ELF-1 (cell line): ENCODE measurements at regions not wholly inside any gene's neighbourhood (a gene's known extent, or its start where the extent isn't known, plus 50 kb on each side); places are given as distances from the start of the nearest gene placed in this dataset.

Experiments used
- DNase-seq: peaks from one replicate; pipeline ENCODE4 v3.0.0-alpha.2; 2016; ENCODE audit warnings: low read depth, low spot score

GRCh38 chr11:114864896-114865295 is 186.6 kb downstream of the NXPE2 start:
- DNase-seq = no peak

DNA sequence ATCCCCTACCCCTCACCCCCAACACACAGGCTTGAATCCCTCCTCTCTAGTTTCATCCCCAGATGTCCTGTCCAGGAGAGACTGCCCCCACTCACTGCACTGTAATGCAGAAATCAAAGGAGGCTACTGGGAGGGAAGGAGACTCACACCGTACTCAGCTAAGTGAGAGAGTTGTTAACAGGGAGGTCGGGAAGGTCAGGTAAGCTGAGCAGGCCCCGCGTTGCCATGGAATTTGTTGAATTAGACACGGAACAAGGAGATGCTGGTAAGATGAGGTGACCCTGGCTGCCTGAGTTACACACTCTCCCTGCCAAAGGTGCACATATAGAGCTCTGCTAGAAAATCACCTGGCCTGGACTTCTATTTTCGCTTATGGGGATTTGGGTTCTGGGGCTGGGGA is 197.9 kb downstream of the NXPE2 start:
- no peak for DNase-seq

DNA sequence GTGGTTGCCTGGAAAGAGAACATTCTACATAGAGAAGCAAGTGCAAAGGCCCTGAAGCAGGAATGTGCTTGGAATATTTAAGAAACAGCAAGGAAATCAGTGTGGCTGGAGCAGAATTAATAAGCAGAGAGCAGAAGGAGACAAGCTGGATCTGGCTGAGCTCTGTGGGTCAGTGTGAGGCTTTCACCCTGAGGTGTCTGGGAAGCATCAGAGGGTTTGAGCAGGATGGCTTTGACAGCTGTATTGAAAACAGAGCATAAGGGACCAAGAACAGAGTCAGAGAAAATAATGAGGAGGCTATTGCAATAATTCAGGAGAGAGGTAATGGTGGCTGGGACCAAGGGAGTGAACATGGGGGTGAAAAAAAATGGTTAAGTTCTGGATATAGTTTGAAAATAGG is 199.6 kb downstream of the NXPE2 start:
- DNase-seq = no peak

GRCh38 chr11:114880442-114880841 is 202.1 kb downstream of the NXPE2 start:
- DNase-seq = no peak

GRCh38 chr11:114883472-114883871 is 205.1 kb downstream of the NXPE2 start:
- DNase-seq = no peak

- DNase-seq = no peak
Observed at GRCh38 chr11:114886644-114887265, 208.4 kb downstream of the NXPE2 start.

DNA sequence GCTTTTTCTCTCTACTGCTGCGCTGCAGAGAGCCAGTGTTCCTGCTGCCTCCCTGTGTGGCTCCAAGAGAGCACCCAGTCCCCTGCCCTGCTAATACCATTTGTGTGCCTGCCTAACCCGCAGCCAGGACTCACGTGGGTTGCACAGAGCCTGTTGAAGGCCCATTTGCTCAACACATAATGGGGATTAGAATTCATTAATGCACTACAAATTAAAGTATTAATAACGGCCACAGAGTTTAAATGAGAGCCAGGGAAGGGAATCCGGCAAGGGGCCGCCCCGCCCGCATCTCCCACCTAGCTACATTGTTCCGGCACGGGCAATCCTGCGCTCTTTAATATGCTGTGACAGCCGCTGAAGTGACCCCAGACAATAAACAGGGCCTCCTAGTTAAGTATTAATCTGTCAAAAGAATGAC is 211.3 kb downstream of the NXPE2 start:
- no peak for DNase-seq

DNA sequence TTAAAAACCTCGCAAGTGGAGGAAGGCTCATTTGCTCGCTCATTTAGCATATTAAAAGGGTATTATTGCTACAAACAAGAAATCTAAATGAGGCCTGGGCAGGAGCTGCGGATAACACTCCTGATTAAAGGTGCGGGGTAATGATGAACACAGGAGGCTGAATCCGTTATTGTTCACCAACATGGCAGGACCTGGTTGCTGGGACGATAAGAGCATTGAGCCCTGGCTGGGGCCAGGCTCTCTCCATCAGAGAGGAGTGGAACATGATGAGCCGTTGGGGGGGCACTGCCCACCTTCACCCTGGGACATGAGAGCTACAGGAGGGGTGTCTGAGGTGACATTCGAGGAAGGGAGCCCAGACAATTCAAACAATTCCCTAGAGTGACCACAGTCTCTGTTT is 211.7 kb downstream of the NXPE2 start:
- no peak for DNase-seq

GRCh38 chr11:114891911-114892310 is 213.6 kb downstream of the NXPE2 start:
- DNase-seq = no peak

DNA sequence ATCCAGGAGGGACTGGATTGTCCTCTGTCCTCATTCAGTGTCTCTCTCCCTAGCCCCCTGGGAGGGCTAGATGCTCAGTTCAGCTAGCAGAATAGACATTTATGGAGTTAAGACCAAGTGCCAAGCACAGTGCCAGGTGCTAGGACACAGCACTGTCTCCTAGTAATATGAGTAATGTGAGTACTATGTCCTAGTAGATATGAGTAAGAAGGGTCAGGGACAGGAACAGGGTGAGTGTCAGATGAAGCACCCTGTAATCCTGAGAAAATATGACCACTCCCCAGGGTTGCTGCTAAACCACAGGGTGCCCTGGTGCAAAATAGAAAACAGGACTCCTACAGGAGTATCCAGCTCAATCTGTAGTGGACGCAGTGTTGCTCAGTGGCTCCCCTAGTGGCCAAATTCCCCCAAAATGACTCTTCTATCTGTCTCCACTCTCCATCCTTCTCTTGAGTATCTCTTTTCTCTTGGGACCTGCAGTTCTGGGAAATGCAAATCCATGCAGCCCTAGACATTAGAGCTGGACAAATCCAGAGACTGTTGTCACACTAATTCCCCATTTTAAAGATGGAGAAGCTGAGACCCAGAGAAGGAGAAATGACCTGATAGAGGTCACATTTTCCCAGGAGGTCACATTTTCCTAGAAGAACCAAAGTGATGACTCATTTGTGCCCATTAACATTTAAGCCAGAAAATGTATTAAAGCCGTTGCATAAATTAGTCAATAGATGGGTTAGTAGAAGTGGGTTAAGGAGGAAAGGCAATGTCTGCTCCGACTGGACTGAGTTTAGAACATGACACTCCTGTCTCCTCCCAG is 214.3 kb downstream of the NXPE2 start:
- peak; percentile 36 for DNase-seq

DNA sequence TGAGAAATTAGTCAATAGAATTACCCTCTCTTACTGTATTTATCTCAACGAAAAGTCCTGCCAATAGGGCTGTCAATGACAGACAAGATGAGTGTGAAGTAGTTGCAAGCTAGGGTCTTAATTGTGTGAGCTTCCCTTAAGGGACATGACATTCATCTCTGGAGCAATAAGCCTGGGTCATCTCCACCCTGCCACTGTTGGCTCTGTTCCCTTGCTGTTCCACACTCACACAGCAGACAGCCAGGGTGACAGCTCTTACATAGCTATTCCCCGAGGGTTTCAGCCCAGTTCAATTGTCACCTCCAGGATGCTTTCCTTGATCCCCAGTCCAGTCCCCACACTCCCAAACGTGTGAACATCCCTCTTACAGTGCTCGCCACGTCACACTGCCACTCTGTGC is 215.0 kb downstream of the NXPE2 start:
- no peak for DNase-seq

- no peak for DNase-seq
Observed at GRCh38 chr11:114896594-114896993, 218.3 kb downstream of the NXPE2 start.

DNA sequence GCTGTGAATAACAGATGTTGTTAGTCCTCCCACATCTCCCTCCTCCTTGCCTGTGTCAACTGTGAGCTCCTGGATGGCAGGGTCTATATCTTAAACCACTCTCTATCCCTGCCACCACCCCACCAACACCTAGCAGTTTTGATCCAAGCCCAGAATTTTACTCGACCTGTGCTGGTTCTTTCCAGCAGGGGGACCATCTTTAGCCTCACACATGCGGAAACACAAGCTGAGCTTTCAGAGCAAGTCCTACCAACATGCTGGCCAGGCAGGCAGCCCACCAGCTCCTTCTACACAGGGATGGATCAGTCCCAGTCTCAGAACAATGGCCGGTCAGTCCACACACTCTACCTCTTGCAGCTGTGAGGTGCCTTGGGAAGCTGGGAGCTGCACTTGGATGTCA is 231.5 kb downstream of the NXPE2 start:
- DNase-seq = peak; percentile 32

GRCh38 chr11:114912826-114913225 is 234.5 kb downstream of the NXPE2 start:
- no peak for DNase-seq

- no peak for DNase-seq
Observed at GRCh38 chr11:114914231-114915005, 236.1 kb downstream of the NXPE2 start.

- DNase-seq = no peak
Observed at GRCh38 chr11:114915871-114916805, 237.8 kb downstream of the NXPE2 start.

GRCh38 chr11:114918286-114918685 is 240.0 kb downstream of the NXPE2 start:
- no peak for DNase-seq

GRCh38 chr11:114921697-114922096 is 243.4 kb downstream of the NXPE2 start:
- no peak for DNase-seq

GRCh38 chr11:114924042-114924441 is 245.7 kb downstream of the NXPE2 start:
- DNase-seq = no peak

- DNase-seq = no peak
Observed at GRCh38 chr11:114925591-114925990, 247.3 kb downstream of the NXPE2 start.

DNA sequence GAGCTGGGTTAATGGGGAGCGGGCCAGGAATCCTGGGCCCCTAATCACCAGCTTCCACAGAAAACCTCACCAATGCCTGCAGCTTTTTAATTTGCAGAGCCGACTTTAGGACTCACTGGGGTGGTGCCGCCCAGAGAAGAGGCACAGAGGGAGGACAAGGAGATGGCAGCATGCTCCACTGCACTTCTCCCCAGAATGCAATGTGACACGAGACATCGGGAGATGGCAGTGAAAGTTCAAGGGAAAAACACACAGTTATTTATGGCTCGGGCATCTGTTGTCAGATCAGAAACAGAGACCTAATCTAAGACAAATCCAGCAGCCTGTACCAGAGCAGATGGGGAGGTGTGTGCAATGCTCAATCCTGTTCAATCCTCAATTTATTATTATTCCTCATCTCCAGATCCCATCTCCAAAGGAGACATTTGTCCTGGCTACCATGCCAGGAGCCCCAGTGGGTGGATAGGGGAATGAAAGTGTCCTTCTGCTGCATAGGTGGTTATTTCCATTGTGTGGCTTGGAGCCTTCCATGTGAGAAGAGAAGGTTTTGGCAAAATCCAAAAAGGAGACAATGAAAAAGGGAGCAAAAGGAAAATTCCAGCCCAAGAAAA is 250.0 kb downstream of the NXPE2 start:
- DNase-seq = no peak
